Vagina (tissue), 2 donors: ENCODE measurements at regions not wholly inside any gene's neighbourhood (a gene's known extent, or its start where the extent isn't known, plus 50 kb on each side); places are given as distances from the start of the nearest gene placed in this dataset.
A peak's percentile ranks its signal among the peaks of the same experiment; 100 is the strongest.

Experiments
- DNase-seq, 2 donors: peaks; one replicate each; pipeline ENCODE4 v3.0.0-alpha.2; 2017; ENCODE audit errors: extremely low spot score in 2 of 2
- H3K27ac ChIP-seq: fragments of 200-600 bp; sonication (generic); one replicate; pipeline ENCODE4 v1.5.1; 2019
- H3K27me3 ChIP-seq: fragments of 200-600 bp; sonication (generic); one replicate; pipeline ENCODE4 v1.5.1; 2019
- H3K36me3 ChIP-seq, 2 donors: fragments of 200-600 bp; sonication (generic); one replicate each; pipeline ENCODE4 v1.5.1; 2017 to 2019
- H3K4me1 ChIP-seq: fragments of 200-600 bp; sonication (generic); one replicate; pipeline ENCODE4 v1.5.1; 2019
- H3K4me3 ChIP-seq, 2 donors: fragments of 200-600 bp; sonication (generic); 1 replicate in 1 of 2; 2 replicates in 1 of 2; pipeline ENCODE4 v1.5.1; 2016 to 2019
- H3K9me3 ChIP-seq: fragments of 200-600 bp; sonication (generic); one replicate; pipeline ENCODE4 v1.5.1; 2019
- POLR2A ChIP-seq, 2 donors: fragments of 450-650 bp; IDR thresholded peaks; one replicate each; pipeline ENCODE4 v1.6.1; 2017; ENCODE audit warnings: antibody characterized with exemption in 2 of 2, mild to moderate bottlenecking in 2 of 2, moderate library complexity in 2 of 2
- POLR2AphosphoS5 ChIP-seq, 2 donors: sonication (generic); formaldehyde crosslinking; IDR thresholded peaks; one replicate each; pipeline ENCODE4 v1.9.0; 2017; ENCODE audit warnings: antibody characterized with exemption in 2 of 2, mild to moderate bottlenecking in 2 of 2, low read depth in 1 of 2; ENCODE audit not compliant: insufficient read depth in 1 of 2
- intact Hi-C: fragments of 100-400 bp; cut with DNase I; formaldehyde crosslinking; loops from one replicate; pipeline ENCODE4 v1.15.1; 2023
- TF ChIP-seq, protein P1 (sequence below), 3 experiments: fragments of 450-650 bp in 2 of 3; fragments of 200-600 bp in 1 of 3; sonication (generic) in 1 of 3; IDR thresholded peaks; one replicate each; pipeline ENCODE4 v1.5.1; 2017 to 2019; ENCODE audit warnings: antibody characterized with exemption in 3 of 3, mild to moderate bottlenecking in 2 of 3, moderate library complexity in 2 of 3

DNA sequence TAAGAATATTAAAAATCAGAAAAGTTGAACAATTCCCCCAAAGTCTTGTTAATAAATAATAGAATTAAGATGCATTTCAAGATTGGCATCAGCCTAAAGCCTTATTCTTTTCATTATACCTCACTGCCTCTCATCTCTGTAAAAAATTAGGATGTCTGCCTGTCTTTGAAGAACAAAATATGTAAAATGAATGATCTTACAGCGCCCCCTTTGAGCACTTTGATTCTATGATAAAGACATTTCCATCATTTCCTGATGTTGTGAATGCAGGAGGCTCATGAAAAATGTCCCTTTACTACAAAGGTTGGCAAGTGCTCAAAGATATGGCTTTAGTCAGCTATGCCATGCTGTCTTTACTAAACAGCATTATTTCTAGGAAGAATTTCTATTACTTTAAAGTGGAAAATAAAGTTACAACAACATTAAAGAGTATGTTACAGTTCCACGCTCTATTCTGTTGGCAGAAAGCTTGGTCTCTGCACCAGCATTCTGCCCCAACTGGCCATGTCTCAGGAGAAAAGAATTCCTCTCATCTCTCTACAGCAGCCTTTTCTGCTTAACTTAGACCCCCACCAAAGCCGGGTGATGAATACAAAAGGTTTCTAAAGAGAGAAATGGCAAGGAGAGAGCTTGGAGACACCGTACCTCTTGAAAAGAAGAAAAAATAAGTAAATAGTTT, 95.1 kb downstream of the LLPH start:
- TF ChIP-seq POLR2A (IDR thresholded peaks at IDR 0.05): no peak
- no peak for TF ChIP-seq POLR2AphosphoS5 (IDR thresholded peaks at IDR 0.05; ENCODE audit: insufficient read depth in 1 of 2, low read depth in 1 of 2)
- TF ChIP-seq, protein P1, sequence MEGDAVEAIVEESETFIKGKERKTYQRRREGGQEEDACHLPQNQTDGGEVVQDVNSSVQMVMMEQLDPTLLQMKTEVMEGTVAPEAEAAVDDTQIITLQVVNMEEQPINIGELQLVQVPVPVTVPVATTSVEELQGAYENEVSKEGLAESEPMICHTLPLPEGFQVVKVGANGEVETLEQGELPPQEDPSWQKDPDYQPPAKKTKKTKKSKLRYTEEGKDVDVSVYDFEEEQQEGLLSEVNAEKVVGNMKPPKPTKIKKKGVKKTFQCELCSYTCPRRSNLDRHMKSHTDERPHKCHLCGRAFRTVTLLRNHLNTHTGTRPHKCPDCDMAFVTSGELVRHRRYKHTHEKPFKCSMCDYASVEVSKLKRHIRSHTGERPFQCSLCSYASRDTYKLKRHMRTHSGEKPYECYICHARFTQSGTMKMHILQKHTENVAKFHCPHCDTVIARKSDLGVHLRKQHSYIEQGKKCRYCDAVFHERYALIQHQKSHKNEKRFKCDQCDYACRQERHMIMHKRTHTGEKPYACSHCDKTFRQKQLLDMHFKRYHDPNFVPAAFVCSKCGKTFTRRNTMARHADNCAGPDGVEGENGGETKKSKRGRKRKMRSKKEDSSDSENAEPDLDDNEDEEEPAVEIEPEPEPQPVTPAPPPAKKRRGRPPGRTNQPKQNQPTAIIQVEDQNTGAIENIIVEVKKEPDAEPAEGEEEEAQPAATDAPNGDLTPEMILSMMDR (IDR thresholded peaks at IDR 0.05): peak in 1 of 3 experiments; percentile 20
- no peak for DNase-seq
- H3K27me3 ChIP-seq: no peaks in the 10 kb centered on the region
- intact Hi-C loops: no loop called here
- H3K4me3 ChIP-seq: no peak overlapping the region
- peaks cover 6% of the 10 kb centered on the region for H3K4me1 ChIP-seq
- no peaks in the 10 kb centered on the region for H3K9me3 ChIP-seq
- H3K36me3 ChIP-seq: no peaks in the 10 kb centered on the region
- no peak overlapping the region for H3K27ac ChIP-seq

DNA sequence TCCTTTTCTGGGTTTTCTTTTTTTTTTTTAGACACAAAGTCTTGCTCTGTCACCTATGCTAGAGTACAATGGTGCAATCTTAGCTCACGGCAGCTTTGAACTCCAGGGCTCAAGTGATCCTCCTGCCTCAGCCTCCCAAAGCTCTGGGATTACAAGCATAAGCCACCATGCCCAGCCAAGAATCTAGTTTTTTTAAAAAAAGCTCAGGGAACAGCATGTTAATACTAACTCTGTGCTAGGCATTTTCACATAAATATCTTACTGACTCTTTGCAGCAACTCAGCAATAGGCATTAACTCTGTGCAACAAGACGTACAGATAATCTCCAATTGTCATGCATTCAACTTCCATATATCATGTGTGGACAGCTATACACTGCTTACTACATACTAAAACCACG, 97.4 kb downstream of the LLPH start:
- Histone ChIP-seq H3K4me3 (no peak overlapping the region), H3K4me1 (peaks cover 6% of the 10 kb centered on the region), H3K9me3 (no peaks in the 10 kb centered on the region), H3K27me3 (no peaks in the 10 kb centered on the region), H3K36me3 (no peaks in the 10 kb centered on the region), H3K27ac (no peak overlapping the region)
- no peak for DNase-seq
- intact Hi-C loops: no loop called here
- TF ChIP-seq POLR2A (IDR thresholded peaks at IDR 0.05) (no peak), POLR2AphosphoS5 (IDR thresholded peaks at IDR 0.05; ENCODE audit: insufficient read depth in 1 of 2, low read depth in 1 of 2) (no peak)
- TF ChIP-seq, protein P1 (IDR thresholded peaks at IDR 0.05): no peak

DNA sequence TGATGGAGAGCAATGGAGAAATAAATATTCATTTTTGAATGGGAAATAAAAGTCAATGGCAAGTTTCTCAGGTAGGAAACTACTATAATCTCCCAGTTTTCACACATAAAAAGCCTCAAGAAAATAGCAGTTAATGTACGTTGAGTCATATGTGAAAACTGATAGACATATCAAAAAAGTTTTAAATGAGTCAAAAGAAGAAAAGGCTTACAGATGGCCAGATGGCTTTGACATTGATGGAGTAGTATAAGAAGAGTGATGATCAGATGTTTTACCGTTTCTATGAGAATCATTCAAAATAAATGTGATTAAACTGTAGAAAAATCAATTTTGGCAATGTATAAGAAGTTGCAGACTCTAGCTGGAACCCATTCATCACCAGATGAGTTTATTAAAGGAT, 97.8 kb downstream of the LLPH start:
- no peak overlapping the region for H3K4me3 ChIP-seq
- H3K27ac ChIP-seq: no peak overlapping the region
- intact Hi-C loops: no loop called here
- H3K4me1 ChIP-seq: peaks cover 6% of the 10 kb centered on the region
- no peak for DNase-seq
- no peaks in the 10 kb centered on the region for H3K27me3 ChIP-seq
- no peaks in the 10 kb centered on the region for H3K36me3 ChIP-seq
- TF ChIP-seq, protein P1 (IDR thresholded peaks at IDR 0.05): no peak
- TF ChIP-seq POLR2A (IDR thresholded peaks at IDR 0.05) (no peak), POLR2AphosphoS5 (IDR thresholded peaks at IDR 0.05; ENCODE audit: insufficient read depth in 1 of 2, low read depth in 1 of 2) (no peak)
- H3K9me3 ChIP-seq: no peaks in the 10 kb centered on the region

DNA sequence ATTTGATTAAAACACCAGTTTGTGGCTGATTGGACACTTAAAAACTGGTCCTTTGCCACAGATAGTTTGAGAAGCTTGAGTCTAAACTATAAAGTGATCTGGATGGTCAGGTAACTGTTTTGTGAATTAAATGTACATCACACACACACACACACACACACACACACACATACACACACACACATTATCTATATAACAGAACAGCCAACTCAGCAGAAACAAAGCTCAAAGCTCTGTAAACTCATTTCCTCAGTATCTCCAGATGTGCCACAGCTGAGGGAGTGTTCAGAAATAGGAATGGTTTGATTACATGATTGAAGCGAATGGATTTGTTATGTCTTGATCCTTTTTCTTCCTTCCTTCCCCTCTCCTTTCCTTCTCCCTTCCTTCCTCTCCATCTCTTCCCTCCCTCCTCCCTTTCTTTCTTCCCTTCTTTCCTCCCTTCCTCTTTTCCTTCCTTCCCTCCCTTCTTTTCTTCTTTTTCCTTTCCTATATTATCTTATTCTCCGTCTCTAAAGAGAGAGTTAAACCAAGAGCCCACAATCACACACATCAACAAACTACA, 100.3 kb downstream of the LLPH start:
- Histone ChIP-seq H3K9me3 (no peaks in the 10 kb centered on the region), H3K4me3 (no peak overlapping the region), H3K27me3 (no peaks in the 10 kb centered on the region), H3K36me3 (no peaks in the 10 kb centered on the region), H3K27ac (no peak overlapping the region), H3K4me1 (no peaks in the 10 kb centered on the region)
- DNase-seq: no peak
- TF ChIP-seq POLR2AphosphoS5 (IDR thresholded peaks at IDR 0.05; ENCODE audit: insufficient read depth in 1 of 2, low read depth in 1 of 2) (no peak), POLR2A (IDR thresholded peaks at IDR 0.05) (no peak)
- TF ChIP-seq, protein P1 (IDR thresholded peaks at IDR 0.05): no peak
- intact Hi-C loops: no loop called here

DNA sequence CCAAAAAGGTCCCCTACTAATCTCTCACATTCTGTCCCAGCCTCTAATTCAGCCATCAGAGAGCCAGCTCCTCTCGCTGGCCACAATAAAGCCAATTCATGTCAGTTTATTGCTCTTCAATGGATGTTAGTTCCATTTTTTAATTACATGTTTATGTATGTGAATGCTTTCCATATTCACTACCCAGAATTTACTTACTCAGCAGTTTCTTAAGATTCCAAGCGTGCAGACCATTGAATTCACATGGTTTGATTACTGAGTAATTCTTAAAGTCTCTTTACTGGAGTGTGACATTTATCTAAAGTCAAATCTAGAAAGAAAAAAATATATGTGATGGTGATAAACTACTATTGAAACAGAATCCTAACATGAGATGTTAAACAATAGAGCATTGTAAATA, 102.2 kb downstream of the LLPH start:
- TF ChIP-seq POLR2AphosphoS5 (IDR thresholded peaks at IDR 0.05; ENCODE audit: insufficient read depth in 1 of 2, low read depth in 1 of 2): no peak
- TF ChIP-seq, protein P1 (IDR thresholded peaks at IDR 0.05): no peak
- TF ChIP-seq POLR2A (IDR thresholded peaks at IDR 0.05): no peak
- no peak overlapping the region for H3K4me3 ChIP-seq
- no peak overlapping the region for H3K27ac ChIP-seq
- no peaks in the 10 kb centered on the region for H3K27me3 ChIP-seq
- H3K36me3 ChIP-seq: no peaks in the 10 kb centered on the region
- no peaks in the 10 kb centered on the region for H3K9me3 ChIP-seq
- intact Hi-C loops: no loop called here
- H3K4me1 ChIP-seq: no peaks in the 10 kb centered on the region
- DNase-seq: no peak
